GM19023 (cell line): ENCODE measurements at regions not wholly inside any gene's neighbourhood (a gene's known extent, or its start where the extent isn't known, plus 50 kb on each side); places are given as distances from the start of the nearest gene placed in this dataset.
"Not testable (repeated sequence)": the region's sequence is repeated elsewhere in the genome, so short reads cannot be mapped to it uniquely, and the experiment has no call there.

Source experiments
- ATAC-seq: cut with Tn5 transposase; IDR thresholded peaks from one replicate; pipeline ENCODE4 v1.9.1; 2021; ENCODE audit warnings: mild to moderate bottlenecking, moderate library complexity; ENCODE audit not compliant: unreplicated experiment

DNA sequence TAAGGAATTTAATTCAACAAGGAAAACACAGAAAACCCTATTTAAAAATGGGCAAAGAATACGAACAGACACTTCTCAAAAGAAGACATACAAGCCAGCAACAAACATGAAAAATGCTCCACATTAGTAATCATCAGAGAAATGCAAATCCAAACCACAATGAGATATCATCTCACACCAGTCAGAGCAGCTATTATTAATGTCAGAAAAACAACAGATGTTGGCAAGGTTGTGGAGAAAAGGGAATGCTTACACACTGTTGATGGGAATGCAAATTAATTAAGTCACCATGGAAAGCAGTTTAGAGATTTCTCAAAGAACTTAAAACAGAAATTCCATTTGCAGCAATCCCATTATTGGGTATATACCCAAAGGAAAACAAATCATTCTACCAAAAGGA is 55.2 kb downstream of the GCC1 start:
- ATAC-seq = no peak

- no peak for ATAC-seq
Observed at GRCh38 chr7:127527561-127527960, 57.8 kb downstream of the GCC1 start.

- ATAC-seq = no peak
Observed at GRCh38 chr7:127525866-127526480, 59.4 kb downstream of the GCC1 start.

DNA sequence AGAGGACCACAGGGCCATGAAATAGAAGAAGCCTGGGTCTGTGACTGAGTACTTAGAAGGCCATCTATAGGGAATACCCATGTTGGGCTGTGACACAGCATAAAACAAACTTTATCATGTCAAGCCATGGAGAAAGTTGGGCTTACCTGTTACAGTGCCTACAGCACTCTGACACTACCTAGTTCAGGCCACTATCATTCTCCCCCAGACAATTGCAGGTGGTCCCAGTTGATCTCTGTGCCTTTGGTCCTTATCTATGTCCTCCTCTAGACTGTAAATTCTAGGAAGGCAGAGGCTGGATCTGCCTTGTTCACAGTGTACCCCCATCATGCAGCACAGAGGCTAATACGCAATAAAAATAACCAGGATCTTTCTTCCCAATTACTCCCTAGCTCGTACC is 69.1 kb downstream of the GCC1 start:
- no peak for ATAC-seq

DNA sequence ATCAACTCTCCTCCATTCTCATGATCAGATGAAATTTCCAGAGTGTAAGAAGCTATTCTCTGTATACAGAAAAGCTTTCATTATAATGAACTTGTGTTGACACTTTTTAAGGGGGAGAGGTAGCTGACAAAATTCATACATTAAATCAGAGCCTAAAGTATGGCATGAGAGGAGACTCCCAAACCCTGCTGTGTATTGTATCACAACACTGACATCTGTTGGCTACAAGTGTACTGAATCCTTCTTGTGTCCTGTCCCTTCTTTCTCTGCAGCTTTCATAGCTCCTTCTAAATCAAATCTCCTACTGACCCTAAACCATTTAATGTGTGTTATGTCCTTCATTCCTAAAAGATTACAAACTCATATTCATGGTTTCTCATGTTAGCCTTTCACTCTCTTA is 70.9 kb downstream of the GCC1 start:
- ATAC-seq = no peak

GRCh38 chr7:127513311-127513710 is 72.1 kb downstream of the GCC1 start:
- ATAC-seq = no peak

GRCh38 chr7:127512663-127513062 is 72.7 kb downstream of the GCC1 start:
- ATAC-seq = no peak

DNA sequence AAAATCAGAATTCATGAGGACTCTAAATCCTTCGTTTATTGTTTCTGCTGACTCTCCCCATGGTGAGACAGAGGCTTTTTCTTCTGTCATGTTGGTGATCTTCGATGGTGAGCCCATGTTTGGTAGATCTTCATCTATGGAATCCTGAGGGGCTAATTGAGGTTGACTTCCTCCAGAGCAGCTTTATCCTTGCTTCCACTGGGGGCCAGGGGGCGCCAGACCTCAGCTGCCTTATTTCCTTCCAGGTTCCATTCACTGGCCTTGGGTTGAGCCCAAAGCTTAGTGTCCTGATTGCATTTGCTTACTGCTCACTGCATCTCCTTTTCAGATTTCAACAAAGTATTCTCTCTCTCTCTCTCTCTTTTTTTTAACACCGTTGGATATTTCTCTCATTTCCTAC is 80.7 kb downstream of the GCC1 start:
- ATAC-seq = no peak

GRCh38 chr7:127501817-127502216 is 83.6 kb downstream of the GCC1 start:
- no peak for ATAC-seq

- no peak for ATAC-seq
Observed at GRCh38 chr7:127487381-127487780, 94.9 kb upstream of the ZNF800 start.

GRCh38 chr7:127486654-127487053 is 94.1 kb upstream of the ZNF800 start:
- no peak for ATAC-seq

- no peak for ATAC-seq
Observed at GRCh38 chr7:127485482-127485881, 93.0 kb upstream of the ZNF800 start.

- no peak for ATAC-seq
Observed at GRCh38 chr7:127484954-127485353, 92.4 kb upstream of the ZNF800 start.

- ATAC-seq = no peak
Observed at GRCh38 chr7:127478461-127478860, 86.0 kb upstream of the ZNF800 start.

DNA sequence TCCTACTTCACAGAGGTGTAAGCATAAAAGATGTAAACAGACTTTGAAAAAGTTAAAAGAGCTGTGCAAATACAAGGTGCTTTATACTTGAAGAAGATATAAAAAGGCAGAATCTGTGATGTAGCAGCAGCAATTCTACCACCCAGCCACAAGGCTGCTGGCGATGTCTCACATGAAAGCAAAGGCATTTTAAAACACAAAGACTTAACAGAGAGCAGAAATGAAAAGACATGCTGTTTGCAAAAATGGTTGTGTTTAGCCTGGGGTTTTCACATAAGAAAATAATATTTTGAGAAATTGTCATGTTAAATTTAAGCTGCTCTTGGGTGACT is 85.5 kb upstream of the ZNF800 start:
- ATAC-seq = no peak

DNA sequence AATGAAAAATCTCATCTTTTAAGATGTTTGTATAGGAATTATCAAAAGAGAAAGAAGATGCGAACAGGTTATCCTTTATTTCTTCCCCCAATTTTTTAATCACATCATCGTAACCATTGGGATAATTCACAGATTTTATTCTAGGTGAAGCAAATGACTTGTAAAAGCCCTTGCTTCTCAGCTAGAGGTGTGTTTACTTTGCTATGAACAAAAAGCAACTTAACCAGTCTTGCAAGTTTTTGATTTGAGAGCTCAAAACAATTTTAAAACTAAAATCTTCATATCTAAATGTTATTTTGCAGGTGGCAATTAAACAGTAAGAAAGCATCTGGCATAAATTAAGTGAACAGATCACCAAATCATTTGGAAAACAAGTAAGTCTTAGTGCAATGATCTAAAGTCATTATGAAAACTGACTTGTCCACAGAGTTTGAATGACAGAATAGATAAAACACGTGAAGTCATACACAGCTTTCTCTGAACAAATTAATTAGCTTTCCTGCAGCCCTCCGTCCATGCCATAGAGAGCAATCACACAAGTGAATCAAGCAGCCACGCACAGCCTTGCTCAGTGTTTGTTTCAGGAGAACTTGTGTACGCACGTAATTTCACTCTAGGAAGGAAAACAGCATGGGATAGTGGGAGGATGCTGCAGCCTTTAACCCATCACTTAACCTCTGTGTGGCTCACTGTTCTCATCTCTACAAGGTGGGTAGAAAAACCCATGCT is 85.0 kb upstream of the ZNF800 start:
- ATAC-seq = no peak

DNA sequence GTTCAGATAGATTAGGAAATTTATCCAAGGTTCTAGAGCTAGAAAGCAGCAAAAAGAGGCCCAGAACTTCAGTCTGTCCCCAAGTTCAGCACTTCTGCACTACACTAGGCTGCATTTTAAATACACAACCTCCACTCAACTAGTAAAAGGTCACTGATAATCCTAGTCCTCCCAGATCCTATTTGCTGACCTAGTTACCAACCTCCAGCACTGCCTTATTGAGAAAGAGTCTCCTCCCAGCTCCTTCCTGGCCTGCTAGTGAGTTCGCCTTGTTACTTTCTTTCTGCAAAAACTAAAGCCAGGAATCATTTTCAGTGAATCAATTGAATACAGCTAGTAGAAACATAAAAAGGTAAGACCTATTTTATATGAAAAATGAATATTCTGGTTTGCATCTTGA is 84.1 kb upstream of the ZNF800 start:
- ATAC-seq = no peak

DNA sequence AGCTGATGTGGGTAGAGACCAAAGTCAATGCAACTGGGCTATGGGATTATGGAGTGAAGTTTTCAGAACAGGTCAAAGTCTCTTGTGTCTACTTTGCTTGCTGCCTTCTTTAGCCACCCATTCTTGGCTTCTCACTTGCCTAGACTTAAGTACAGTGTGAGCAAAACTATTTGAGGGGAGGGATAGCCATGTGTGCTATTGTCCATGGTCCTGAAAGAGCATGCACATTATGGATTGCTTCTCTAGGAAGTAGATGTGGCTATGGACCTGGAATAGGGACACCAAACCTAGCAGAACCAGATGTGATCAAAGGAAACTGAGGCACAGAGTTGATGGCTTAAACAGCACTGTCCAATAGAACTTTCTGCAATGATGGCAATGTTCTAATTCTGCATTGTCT is 81.9 kb upstream of the ZNF800 start:
- no peak for ATAC-seq

GRCh38 chr7:127473409-127473808 is 80.9 kb upstream of the ZNF800 start:
- ATAC-seq = no peak

DNA sequence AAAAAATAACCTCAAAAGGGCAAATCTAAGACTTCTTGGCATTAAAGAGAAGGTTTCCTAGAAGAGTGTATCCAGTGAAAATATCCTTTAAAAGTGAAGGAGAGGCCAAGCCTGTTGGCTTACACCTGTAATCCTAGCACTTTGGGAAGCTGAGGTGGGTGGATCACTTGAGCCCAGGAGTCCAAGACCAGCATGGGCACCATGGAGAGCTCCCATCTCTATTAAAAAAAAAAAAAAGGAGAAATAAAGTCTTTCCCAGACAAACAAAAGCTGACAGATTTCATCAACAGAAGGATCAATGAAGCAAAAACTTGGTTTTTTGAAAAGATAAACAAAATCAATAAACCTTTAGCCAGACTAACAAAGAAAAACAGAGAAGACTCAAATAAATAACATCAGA is 67.6 kb upstream of the ZNF800 start:
- no peak for ATAC-seq

DNA sequence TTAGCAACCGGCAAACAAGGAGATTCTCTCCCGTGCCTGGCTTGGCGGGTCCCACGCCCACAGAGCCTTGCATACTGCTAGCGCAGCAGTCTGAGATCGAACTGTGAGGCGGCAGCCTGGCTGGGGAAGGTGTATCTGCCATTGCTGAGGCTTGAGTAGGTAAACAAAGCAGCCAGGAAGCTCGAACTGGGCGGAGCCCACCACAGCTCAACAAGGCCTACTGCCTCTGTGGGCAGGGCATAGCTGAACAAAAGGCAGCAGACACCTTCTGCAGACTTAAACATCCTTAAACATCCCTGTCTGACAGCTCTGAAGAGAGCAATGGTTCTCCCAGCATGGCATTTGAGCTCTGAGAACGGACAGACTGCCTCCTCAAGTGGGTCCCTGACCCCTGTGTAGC is 58.8 kb upstream of the ZNF800 start:
- not testable (repeated sequence) for ATAC-seq

DNA sequence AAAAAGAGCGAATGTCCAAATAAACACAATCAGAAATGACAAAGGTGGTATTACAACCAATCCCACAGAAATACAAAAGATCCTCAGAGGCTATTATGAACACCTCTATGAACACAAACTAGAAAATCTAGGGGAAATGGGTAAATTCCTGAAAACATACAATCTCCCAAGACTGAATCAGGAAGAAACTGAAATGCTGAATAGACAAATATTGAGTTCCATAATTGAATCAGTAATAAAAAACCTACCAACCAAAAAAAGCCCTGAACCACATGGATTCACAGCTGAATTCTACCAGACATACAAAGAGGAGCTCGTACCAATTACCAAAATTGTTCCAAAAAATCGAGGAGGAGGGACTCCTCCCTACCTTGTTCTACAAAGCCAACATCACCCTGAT is 56.1 kb upstream of the ZNF800 start:
- ATAC-seq = no peak

GRCh38 chr7:127447326-127447945 is 54.9 kb upstream of the ZNF800 start:
- peak; percentile 100 for ATAC-seq
